Keratinocyte (primary cell): ENCODE measurements at regions not wholly inside any gene's neighbourhood (a gene's known extent, or its start where the extent isn't known, plus 50 kb on each side); places are given as distances from the start of the nearest gene placed in this dataset.

Experiments used
- DNase-seq: peaks from one replicate; pipeline ENCODE4 v3.0.0-alpha.2; 2011; ENCODE audit warnings: low read depth, missing footprints, low spot score
- FAIRE-seq: peaks from 2 replicates; lab custom pipeline; 2011; peaks lifted over from hg19 to GRCh38; lab: Jason Lieb, UNC
- H2AFZ ChIP-seq: 2 replicates; pipeline ENCODE4 v1.6.0; 2012; ENCODE audit warnings: low read length, control low read depth, inconsistent platforms; ENCODE audit not compliant: control insufficient read depth
- H3K27ac ChIP-seq: 2 replicates; pipeline ENCODE4 v1.5.1; 2011; ENCODE audit warnings: low read length; ENCODE audit not compliant: control insufficient read depth, insufficient read depth
- H3K27me3 ChIP-seq: 3 replicates; pipeline ENCODE4 v1.6.0; 2011; ENCODE audit warnings: low read length; ENCODE audit not compliant: control insufficient read depth, insufficient read depth; ENCODE audit errors: extremely low read depth
- H3K36me3 ChIP-seq, 2 experiments: 2 replicates in 1 of 2; 3 replicates in 1 of 2; pipeline ENCODE4 v1.5.1; 2011; ENCODE audit warnings: low read length in 2 of 2, mild to moderate bottlenecking in 1 of 2; ENCODE audit not compliant: control insufficient read depth in 2 of 2, insufficient read depth in 2 of 2; ENCODE audit errors: extremely low read depth in 1 of 2
- H3K4me1 ChIP-seq: 3 replicates; pipeline ENCODE4 v1.5.1; 2011; ENCODE audit warnings: low read length; ENCODE audit not compliant: control insufficient read depth, insufficient read depth; ENCODE audit errors: extremely low read depth
- H3K4me2 ChIP-seq: 3 replicates; pipeline ENCODE4 v1.6.0; 2011; ENCODE audit warnings: low read depth, low read length; ENCODE audit not compliant: control insufficient read depth, insufficient read depth; ENCODE audit errors: extremely low read depth
- H3K4me3 ChIP-seq, 3 experiments: fragments of 200-600 bp in 1 of 3; sonication (generic) in 1 of 3; 2 replicates in 2 of 3; 3 replicates in 1 of 3; pipeline ENCODE4 v1.5.1; 2011 to 2016; ENCODE audit warnings: low read length in 3 of 3, mild to moderate bottlenecking in 3 of 3, control low read depth in 2 of 3, inconsistent platforms in 1 of 3, low read depth in 1 of 3, mixed read lengths in 1 of 3, mixed run types in 1 of 3, moderate library complexity in 1 of 3; ENCODE audit not compliant: control insufficient read depth in 2 of 3, insufficient read depth in 2 of 3; ENCODE audit errors: extremely low read depth in 1 of 3
- H3K79me2 ChIP-seq: 2 replicates; pipeline ENCODE4 v1.6.0; 2012; ENCODE audit warnings: low read length; ENCODE audit not compliant: control insufficient read depth, insufficient read depth
- H3K9ac ChIP-seq: 3 replicates; pipeline ENCODE4 v1.6.0; 2011; ENCODE audit warnings: low read length; ENCODE audit not compliant: control insufficient read depth, insufficient read depth; ENCODE audit errors: extremely low read depth
- H3K9me1 ChIP-seq: 3 replicates; pipeline ENCODE4 v1.6.0; 2011; ENCODE audit warnings: low read length; ENCODE audit not compliant: control insufficient read depth, insufficient read depth; ENCODE audit errors: extremely low read depth
- H3K9me3 ChIP-seq: 2 replicates; pipeline ENCODE4 v1.5.1; 2012; ENCODE audit warnings: low read depth, low read length; ENCODE audit not compliant: control insufficient read depth
- H4K20me1 ChIP-seq: 3 replicates; pipeline ENCODE4 v1.6.0; 2011; ENCODE audit warnings: low read length; ENCODE audit not compliant: control insufficient read depth, insufficient read depth; ENCODE audit errors: extremely low read depth
- CTCF ChIP-seq, 3 experiments: IDR thresholded peaks in 1 of 3; conservative IDR thresholded peaks in 1 of 3; optimal IDR thresholded peaks in 1 of 3; 2 replicates in 2 of 3; 3 replicates in 1 of 3; pipeline versions ENCODE3 to v1.5.1; 2011; ENCODE audit warnings: low read length in 3 of 3, mild to moderate bottlenecking in 3 of 3, moderate library complexity in 2 of 3, control low read depth in 1 of 3, inconsistent platforms in 1 of 3; ENCODE audit not compliant: insufficient read depth in 2 of 3; ENCODE audit errors: extremely low read depth in 1 of 3
- EZH2 ChIP-seq: IDR thresholded peaks from one replicate; pipeline ENCODE4 v1.6.1; 2012; ENCODE audit warnings: inconsistent platforms, mild to moderate bottlenecking, low read length, moderate library complexity
- dilution Hi-C: fragments of 300-500 bp; cut with MboI; formaldehyde crosslinking; loops from one replicate; pipeline ENCODE4 v1.7.0; 2020; ENCODE audit warnings: low sequenced_read_pairs; ENCODE audit not compliant: extremely low pct_ligation_motif_present

- H3K9me3 ChIP-seq: no peaks in the 10 kb centered on the region
- TF ChIP-seq EZH2 (no peak), CTCF (optimal IDR thresholded peaks at IDR 0.05 in 1 of 3, IDR thresholded peaks at IDR 0.05 in 1 of 3, conservative IDR thresholded peaks at IDR 0.05 in 1 of 3; ENCODE audit: extremely low read depth in 1 of 3, insufficient read depth in 2 of 3, low read length in 3 of 3) (no peak)
- H3K4me3 ChIP-seq: no peak overlapping the region
- no peak overlapping the region for H3K9ac ChIP-seq
- no peak for DNase-seq
- no peaks in the 10 kb centered on the region for H3K27me3 ChIP-seq
- no peaks in the 10 kb centered on the region for H4K20me1 ChIP-seq
- H3K4me1 ChIP-seq: no peaks in the 10 kb centered on the region
- no peaks in the 10 kb centered on the region for H3K79me2 ChIP-seq
- no peaks in the 10 kb centered on the region for H3K36me3 ChIP-seq
- no peak overlapping the region for H2AFZ ChIP-seq
- H3K4me2 ChIP-seq: no peak overlapping the region
- dilution Hi-C loops: no loop called here
- no peaks in the 10 kb centered on the region for H3K9me1 ChIP-seq
- FAIRE-seq: no peak
- no peak overlapping the region for H3K27ac ChIP-seq
Observed at GRCh38 chr19:13640611-13641010, 123.7 kb upstream of the MRI1 start.

GRCh38 chr19:13639342-13639929 is 124.9 kb upstream of the MRI1 start:
- no peak overlapping the region for H3K4me2 ChIP-seq
- H3K36me3 ChIP-seq: no peaks in the 10 kb centered on the region
- H3K27me3 ChIP-seq: no peaks in the 10 kb centered on the region
- H3K79me2 ChIP-seq: no peaks in the 10 kb centered on the region
- no peak overlapping the region for H3K9ac ChIP-seq
- no peaks in the 10 kb centered on the region for H3K9me1 ChIP-seq
- no peaks in the 10 kb centered on the region for H3K9me3 ChIP-seq
- TF ChIP-seq EZH2: no peak
- no peak for TF ChIP-seq CTCF (optimal IDR thresholded peaks at IDR 0.05 in 1 of 3, IDR thresholded peaks at IDR 0.05 in 1 of 3, conservative IDR thresholded peaks at IDR 0.05 in 1 of 3; ENCODE audit: extremely low read depth in 1 of 3, insufficient read depth in 2 of 3, low read length in 3 of 3)
- H3K4me1 ChIP-seq: no peaks in the 10 kb centered on the region
- H3K27ac ChIP-seq: no peak overlapping the region
- H2AFZ ChIP-seq: no peak overlapping the region
- H4K20me1 ChIP-seq: no peaks in the 10 kb centered on the region
- DNase-seq: no peak
- dilution Hi-C loops: no loop called here
- no peak for FAIRE-seq
- no peak overlapping the region for H3K4me3 ChIP-seq
